ENCODE measurements at regions not wholly inside any gene's neighbourhood (a gene's known extent, or its start where the extent isn't known, plus 50 kb on each side); places are given as distances from the start of the nearest gene placed in this dataset.

GRCh38 chr4:189198624-189199023 is 742.0 kb upstream of the FRG1 start (continued):
- no peak for TF ChIP-seq SALL2 (tag by site-specific recombination; IDR thresholded peaks at IDR 0.05; ENCODE audit: borderline replicate concordance)

GRCh38 chr4:189200353-189200752 is 740.3 kb upstream of the FRG1 start:
- POLR2A ChIA-PET, result no interaction called here
- CTCF ChIA-PET, result no interaction called here
- Histone ChIP-seq H3K9me3 (ENCODE audit: control insufficient read depth, insufficient read depth, low read depth, low read length) (no peaks in the 10 kb centered on the region), H3K36me3 (ENCODE audit: control insufficient read depth in 2 of 2, insufficient read depth in 1 of 2, low read length in 2 of 2) (no peaks in the 10 kb centered on the region), H3K4me3 (ENCODE audit: low read depth, low read length) (no peak overlapping the region), H3K4me1 (ENCODE audit: control insufficient read depth, insufficient read depth, low read length) (peaks cover 17% of the 10 kb centered on the region), H3K27ac (ENCODE audit: extremely low read depth, low read depth, low read length) (no peak overlapping the region)
- no peak for TF ChIP-seq ZNF341 (tag by site-specific recombination; IDR thresholded peaks at IDR 0.05; ENCODE audit: low read depth)
- no peak for TF ChIP-seq ELK4 (IDR thresholded peaks at IDR 0.05; ENCODE audit: borderline replicate concordance, low read depth, low read length)
- no peak for TF ChIP-seq ZNF529 (tag by site-specific recombination; IDR thresholded peaks at IDR 0.05; ENCODE audit: insufficient replicate concordance)
- TF ChIP-seq BCL6B (tag by site-specific recombination; IDR thresholded peaks at IDR 0.05), result no peak
- no peak for TF ChIP-seq ZBTB44 (tag by site-specific recombination; IDR thresholded peaks at IDR 0.05)
- no peak for TF ChIP-seq ZNF274 (IDR thresholded peaks at IDR 0.05; ENCODE audit: low read length)
- no peak for TF ChIP-seq ZNF274 (tag by site-specific recombination; IDR thresholded peaks at IDR 0.05; ENCODE audit: borderline replicate concordance)
- TF ChIP-seq ZNF221 (tag by site-specific recombination; IDR thresholded peaks at IDR 0.05; ENCODE audit: borderline replicate concordance), result no peak
- no peak for TF ChIP-seq ZNF837 (tag by site-specific recombination; IDR thresholded peaks at IDR 0.05)
- TF ChIP-seq ZNF426 (tag by site-specific recombination; IDR thresholded peaks at IDR 0.05), result no peak
- no peak for TF ChIP-seq HOXA7 (CRISPR knock-in tag; IDR thresholded peaks at IDR 0.05; ENCODE audit: borderline replicate concordance)
- TF ChIP-seq ZNF549 (tag by site-specific recombination; IDR thresholded peaks at IDR 0.05), result no peak
- TF ChIP-seq ZNF16 (tag by site-specific recombination; IDR thresholded peaks at IDR 0.05; ENCODE audit: low read depth), result no peak
- no peak for TF ChIP-seq ZNF18 (tag by site-specific recombination; IDR thresholded peaks at IDR 0.05)
- no peak for TF ChIP-seq TCF7L2 (IDR thresholded peaks at IDR 0.05; ENCODE audit: borderline replicate concordance, low read depth, low read length)
- no peak for TF ChIP-seq ZNF169 (tag by site-specific recombination; IDR thresholded peaks at IDR 0.05)
- no peak for TF ChIP-seq ZNF24 (tag by site-specific recombination; IDR thresholded peaks at IDR 0.05)
- TF ChIP-seq ZFHX2 (tag by site-specific recombination; conservative IDR thresholded peaks at IDR 0.05), result no peak
- TF ChIP-seq BCL11B (tag by site-specific recombination; IDR thresholded peaks at IDR 0.05; ENCODE audit: low read depth), result no peak
